ENCODE measurements at regions not wholly inside any gene's neighbourhood (a gene's known extent, or its start where the extent isn't known, plus 50 kb on each side); places are given as distances from the start of the nearest gene placed in this dataset.

DNA sequence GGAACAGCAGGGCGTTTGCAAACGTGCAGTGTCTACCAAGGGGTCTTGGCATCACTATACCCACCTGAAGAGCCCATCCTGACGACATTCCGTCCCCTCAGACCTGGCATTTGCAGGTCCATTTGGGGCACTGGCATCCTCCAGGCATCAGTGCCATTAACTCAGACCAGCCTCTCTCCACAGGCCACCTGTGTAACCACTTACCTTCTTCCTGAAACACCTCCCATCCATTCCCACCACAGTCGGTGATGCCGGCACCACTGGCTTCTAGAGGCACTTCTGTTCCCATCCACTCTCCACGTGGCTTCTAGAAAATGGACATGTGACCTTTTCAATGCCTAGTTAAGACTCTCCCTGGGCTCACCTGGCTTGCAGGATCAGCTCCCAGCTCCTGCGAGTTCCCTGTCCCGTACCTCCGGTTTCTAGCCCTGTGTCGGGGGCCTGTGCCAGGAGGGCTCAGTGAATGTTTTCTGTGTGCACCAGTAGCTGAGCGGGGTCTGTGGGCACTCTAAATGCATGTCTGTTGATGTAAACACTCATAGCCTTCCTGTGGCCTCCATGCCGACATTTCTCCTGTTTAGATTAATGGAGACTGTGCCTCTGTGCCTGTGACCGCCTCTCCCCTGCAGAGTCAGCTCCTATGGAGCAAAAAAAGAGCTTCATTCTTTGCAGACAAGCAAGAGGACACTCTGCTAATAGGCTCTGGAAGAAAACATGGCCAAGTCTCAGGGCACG is 458.0 kb upstream of the HS6ST1 start:
- Histone ChIP-seq H3K9ac (no peak overlapping the region), H3K27me3 (no peaks in the 10 kb centered on the region), H2AFZ (replicated peaks) (no peak overlapping the region), H3K27ac (no peak overlapping the region), H3K79me2 (ENCODE audit: low read depth) (no peaks in the 10 kb centered on the region), H3F3A (ENCODE audit: low read depth) (no peaks in the 10 kb centered on the region), H3K9me3 (ENCODE audit: low read depth) (no peaks in the 10 kb centered on the region), H3K4me2 (no peak overlapping the region), H4K20me1 (ENCODE audit: low read depth) (no peaks in the 10 kb centered on the region), H3K4me3 (no peak overlapping the region), H3K4me1 (no peaks in the 10 kb centered on the region), H3K36me3 (no peaks in the 10 kb centered on the region)
- no peak for TF ChIP-seq EZH2phosphoT487 (IDR thresholded peaks at IDR 0.05)
- Mint-ChIP-seq H3K9me3 (no peaks in the 10 kb centered on the region), H3K27me3 (ENCODE audit: insufficient read depth, low read depth) (peaks cover 9% of the 10 kb centered on the region), H3K4me1 (peaks cover 8% of the 10 kb centered on the region), H3K36me3 (no peaks in the 10 kb centered on the region), H3K27ac (no peak overlapping the region), H3K4me3 (no peak overlapping the region)
- DNase-seq (ENCODE audit: low spot score): no peak

DNA sequence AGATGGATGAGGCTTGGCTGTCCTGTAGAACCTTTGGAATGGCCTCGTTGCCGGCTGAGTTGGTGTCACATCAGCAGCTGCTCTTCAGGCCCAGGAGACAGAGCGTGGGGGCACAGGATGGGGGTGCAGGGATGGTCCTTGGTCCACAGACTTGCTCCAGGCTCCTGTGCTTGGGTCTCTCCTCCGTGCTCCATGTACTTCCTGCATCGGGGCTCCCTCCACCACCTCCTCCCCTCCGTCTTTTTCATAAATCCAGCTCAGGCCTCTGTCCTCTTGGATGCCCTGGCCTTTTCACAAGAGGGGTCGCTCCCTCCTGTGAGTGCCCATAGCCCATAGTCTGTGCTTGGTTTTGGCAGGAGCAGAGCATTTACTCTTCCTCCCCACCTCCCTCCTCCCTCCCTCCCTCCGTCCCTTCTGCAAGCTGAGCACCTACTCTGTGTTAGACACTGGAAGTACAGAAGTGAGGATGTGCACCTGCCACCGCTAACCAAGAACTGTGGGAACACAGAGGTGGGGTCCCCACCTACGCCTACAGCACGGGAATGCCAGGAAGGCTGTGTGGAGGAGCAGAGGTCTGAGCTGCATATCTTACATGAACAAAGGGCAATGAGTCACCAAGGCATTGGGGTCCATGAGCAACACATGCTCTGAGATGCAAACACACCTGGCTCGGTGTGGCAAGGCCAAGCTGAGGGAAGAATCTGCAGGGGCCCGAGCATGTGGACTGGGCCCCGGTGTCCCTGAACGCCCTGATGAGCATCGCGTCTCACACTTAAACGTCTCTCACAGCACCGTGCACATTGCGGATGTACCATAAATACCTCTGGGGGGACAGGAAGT is 458.7 kb upstream of the HS6ST1 start:
- no peak overlapping the region for H3K9ac ChIP-seq
- H3K4me2 ChIP-seq: no peak overlapping the region
- no peaks in the 10 kb centered on the region for H4K20me1 ChIP-seq (ENCODE audit: low read depth)
- DNase-seq (ENCODE audit: low spot score): no peak
- H3K4me1 ChIP-seq: no peaks in the 10 kb centered on the region
- Mint-ChIP-seq H3K27me3 (ENCODE audit: insufficient read depth, low read depth) (peaks cover 9% of the 10 kb centered on the region), H3K4me1 (peaks cover 8% of the 10 kb centered on the region), H3K9me3 (no peaks in the 10 kb centered on the region), H3K4me3 (no peak overlapping the region), H3K27ac (no peak overlapping the region), H3K36me3 (no peaks in the 10 kb centered on the region)
- H3K79me2 ChIP-seq (ENCODE audit: low read depth): no peaks in the 10 kb centered on the region
- H2AFZ ChIP-seq (replicated peaks): no peak overlapping the region
- H3K27me3 ChIP-seq: no peaks in the 10 kb centered on the region
- H3K27ac ChIP-seq: no peak overlapping the region
- no peaks in the 10 kb centered on the region for H3F3A ChIP-seq (ENCODE audit: low read depth)
- TF ChIP-seq EZH2phosphoT487 (IDR thresholded peaks at IDR 0.05): no peak
- H3K4me3 ChIP-seq: no peak overlapping the region
- no peaks in the 10 kb centered on the region for H3K36me3 ChIP-seq
- no peaks in the 10 kb centered on the region for H3K9me3 ChIP-seq (ENCODE audit: low read depth)

DNA sequence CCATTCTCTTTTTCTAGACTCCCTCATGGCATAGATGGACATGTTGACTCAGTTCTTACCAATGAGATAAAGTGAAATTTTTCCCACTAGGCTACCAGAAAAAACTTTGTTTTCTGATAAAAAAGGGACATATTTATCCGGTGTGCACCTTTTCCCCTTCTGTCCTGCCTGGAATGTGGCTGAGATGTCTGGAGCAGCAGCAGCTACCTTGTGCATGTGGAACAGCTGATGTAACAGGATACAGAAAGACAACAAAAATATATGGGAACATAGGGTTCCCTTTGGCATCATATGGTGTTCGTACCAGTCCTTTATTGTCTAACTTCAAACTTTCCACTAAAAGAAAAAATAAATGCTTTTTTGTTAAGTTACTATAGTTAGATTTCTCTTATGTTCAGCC is 460.2 kb upstream of the HS6ST1 start:
- no peak overlapping the region for H3K27ac Mint-ChIP-seq
- no peak for DNase-seq (ENCODE audit: low spot score)
- no peaks in the 10 kb centered on the region for H3K9me3 ChIP-seq (ENCODE audit: low read depth)
- H3K4me1 ChIP-seq: no peaks in the 10 kb centered on the region
- H3K4me1 Mint-ChIP-seq: peaks cover 8% of the 10 kb centered on the region
- no peak overlapping the region for H3K4me2 ChIP-seq
- H3F3A ChIP-seq (ENCODE audit: low read depth): no peaks in the 10 kb centered on the region
- H3K79me2 ChIP-seq (ENCODE audit: low read depth): no peaks in the 10 kb centered on the region
- no peak overlapping the region for H3K9ac ChIP-seq
- no peak overlapping the region for H2AFZ ChIP-seq (replicated peaks)
- no peaks in the 10 kb centered on the region for H4K20me1 ChIP-seq (ENCODE audit: low read depth)
- no peaks in the 10 kb centered on the region for H3K27me3 ChIP-seq
- no peaks in the 10 kb centered on the region for H3K36me3 ChIP-seq
- H3K4me3 ChIP-seq: no peak overlapping the region
- no peak overlapping the region for H3K4me3 Mint-ChIP-seq
- H3K27me3 Mint-ChIP-seq (ENCODE audit: insufficient read depth, low read depth): peaks cover 9% of the 10 kb centered on the region
- TF ChIP-seq, protein P1, sequence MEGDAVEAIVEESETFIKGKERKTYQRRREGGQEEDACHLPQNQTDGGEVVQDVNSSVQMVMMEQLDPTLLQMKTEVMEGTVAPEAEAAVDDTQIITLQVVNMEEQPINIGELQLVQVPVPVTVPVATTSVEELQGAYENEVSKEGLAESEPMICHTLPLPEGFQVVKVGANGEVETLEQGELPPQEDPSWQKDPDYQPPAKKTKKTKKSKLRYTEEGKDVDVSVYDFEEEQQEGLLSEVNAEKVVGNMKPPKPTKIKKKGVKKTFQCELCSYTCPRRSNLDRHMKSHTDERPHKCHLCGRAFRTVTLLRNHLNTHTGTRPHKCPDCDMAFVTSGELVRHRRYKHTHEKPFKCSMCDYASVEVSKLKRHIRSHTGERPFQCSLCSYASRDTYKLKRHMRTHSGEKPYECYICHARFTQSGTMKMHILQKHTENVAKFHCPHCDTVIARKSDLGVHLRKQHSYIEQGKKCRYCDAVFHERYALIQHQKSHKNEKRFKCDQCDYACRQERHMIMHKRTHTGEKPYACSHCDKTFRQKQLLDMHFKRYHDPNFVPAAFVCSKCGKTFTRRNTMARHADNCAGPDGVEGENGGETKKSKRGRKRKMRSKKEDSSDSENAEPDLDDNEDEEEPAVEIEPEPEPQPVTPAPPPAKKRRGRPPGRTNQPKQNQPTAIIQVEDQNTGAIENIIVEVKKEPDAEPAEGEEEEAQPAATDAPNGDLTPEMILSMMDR (IDR thresholded peaks at IDR 0.05): no peak
- H3K27ac ChIP-seq: no peak overlapping the region
- no peaks in the 10 kb centered on the region for H3K36me3 Mint-ChIP-seq
- no peaks in the 10 kb centered on the region for H3K9me3 Mint-ChIP-seq

DNA sequence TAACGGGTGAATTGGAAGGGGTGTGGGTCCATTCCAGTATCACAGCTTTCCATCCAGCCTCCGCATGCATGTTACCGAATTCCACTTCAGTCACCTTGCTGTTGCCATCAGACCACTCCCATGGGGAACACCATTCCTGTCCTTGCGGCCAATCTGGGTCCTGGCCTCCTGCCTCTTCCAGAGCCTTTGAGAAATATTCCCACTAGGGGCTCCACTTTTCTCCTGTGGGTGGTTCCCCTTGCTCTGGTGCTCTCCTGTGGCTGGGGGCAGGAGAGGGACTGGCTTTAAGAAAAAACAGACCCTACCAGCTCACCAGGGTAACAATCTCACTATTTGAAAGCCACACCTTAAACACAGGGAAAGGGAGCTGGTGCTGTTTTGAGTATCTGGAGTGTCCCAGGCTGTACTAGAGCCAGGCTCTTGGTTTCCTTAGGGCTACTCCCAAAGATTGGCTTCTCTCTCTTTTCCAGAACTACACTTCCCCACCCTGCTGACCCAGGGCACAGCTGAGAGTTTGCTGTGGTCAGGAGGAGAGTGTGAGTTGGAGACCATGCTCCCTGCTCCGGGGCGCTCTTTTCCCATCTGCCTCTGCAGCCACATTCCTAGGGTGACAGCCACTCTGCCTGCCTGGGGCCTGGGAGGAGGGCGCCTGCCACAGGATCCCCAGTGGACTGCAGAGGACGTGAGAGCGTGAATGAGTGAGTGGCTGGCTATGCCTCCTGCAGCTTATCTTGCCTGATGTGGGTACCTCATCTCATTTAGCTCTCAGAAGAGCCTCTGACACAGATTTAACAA is 460.8 kb upstream of the HS6ST1 start:
- Histone ChIP-seq H3F3A (ENCODE audit: low read depth) (no peaks in the 10 kb centered on the region), H2AFZ (replicated peaks) (no peak overlapping the region), H3K9me3 (ENCODE audit: low read depth) (no peaks in the 10 kb centered on the region), H3K27me3 (no peaks in the 10 kb centered on the region), H3K27ac (no peak overlapping the region), H3K9ac (no peak overlapping the region), H3K4me1 (no peaks in the 10 kb centered on the region), H3K79me2 (ENCODE audit: low read depth) (no peaks in the 10 kb centered on the region), H3K36me3 (no peaks in the 10 kb centered on the region), H3K4me2 (no peak overlapping the region), H4K20me1 (ENCODE audit: low read depth) (no peaks in the 10 kb centered on the region), H3K4me3 (no peak overlapping the region)
- peaks cover 8% of the 10 kb centered on the region for H3K4me1 Mint-ChIP-seq
- no peak overlapping the region for H3K4me3 Mint-ChIP-seq
- peaks cover 9% of the 10 kb centered on the region for H3K27me3 Mint-ChIP-seq (ENCODE audit: insufficient read depth, low read depth)
- DNase-seq (ENCODE audit: low spot score): no peak
- H3K9me3 Mint-ChIP-seq: no peaks in the 10 kb centered on the region
- TF ChIP-seq EZH2 (IDR thresholded peaks at IDR 0.05): no peak
- TF ChIP-seq, protein P1 (IDR thresholded peaks at IDR 0.05): no peak
- TF ChIP-seq EZH2phosphoT487 (IDR thresholded peaks at IDR 0.05): no peak
- H3K36me3 Mint-ChIP-seq: no peaks in the 10 kb centered on the region
- H3K27ac Mint-ChIP-seq: no peak overlapping the region

Measured in neural progenitor cell (in vitro differentiated cells).